ENCODE measurements at regions not wholly inside any gene's neighbourhood (a gene's known extent, or its start where the extent isn't known, plus 50 kb on each side); places are given as distances from the start of the nearest gene placed in this dataset.

GRCh38 chr2:188151670-188152069 lies 140.0 kb upstream of the GULP1 start:
- TF ChIP-seq CTCF (IDR thresholded peaks at IDR 0.05) (no peak), POLR2A (IDR thresholded peaks at IDR 0.05) (no peak)
